NCI-H345 (cell line): ENCODE measurements at regions not wholly inside any gene's neighbourhood (a gene's known extent, or its start where the extent isn't known, plus 50 kb on each side); places are given as distances from the start of the nearest gene placed in this dataset.

Experiments
- DNase-seq: peaks from one replicate; lab custom pipeline; 2025; lab: John Stamatoyannopoulos, UW

DNA sequence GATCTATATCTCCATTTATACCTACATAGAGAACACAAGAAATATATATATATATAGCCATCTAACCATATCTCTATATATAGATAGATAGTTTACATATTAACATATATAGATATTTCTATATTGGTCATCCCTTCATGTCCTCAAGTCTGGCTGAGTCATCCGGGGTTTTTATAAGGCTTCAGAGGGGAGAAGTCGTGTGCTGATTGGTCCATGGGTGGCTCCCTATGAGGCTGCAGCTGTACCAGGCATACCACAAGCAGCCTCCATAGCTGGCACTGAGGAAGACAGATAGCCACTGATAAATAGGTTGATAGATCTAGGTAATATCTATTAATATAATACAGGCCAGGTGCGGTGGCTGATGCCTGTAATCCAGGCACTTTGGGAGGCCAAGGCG lies 618.3 kb upstream of the SETBP1 start:
- no peak for DNase-seq

DNA sequence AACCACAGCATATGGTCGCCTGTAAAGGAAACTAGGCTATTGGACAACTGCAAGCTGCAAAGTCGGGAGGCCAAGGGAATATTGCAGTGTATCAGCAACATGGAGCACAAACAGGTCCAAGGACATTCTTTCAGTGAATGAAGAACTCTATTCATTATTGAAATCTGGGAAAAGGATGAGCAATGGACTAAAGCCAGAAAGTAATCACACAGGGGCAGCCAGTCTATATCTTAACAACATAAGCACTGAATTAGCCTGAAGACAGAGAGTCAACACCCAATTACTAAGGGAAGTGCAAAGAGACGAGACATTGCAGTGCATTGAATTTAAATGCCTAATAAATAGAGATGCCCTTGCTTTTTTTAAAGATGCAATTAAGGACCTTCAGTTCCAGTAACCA lies 615.5 kb upstream of the SETBP1 start:
- no peak for DNase-seq

DNA sequence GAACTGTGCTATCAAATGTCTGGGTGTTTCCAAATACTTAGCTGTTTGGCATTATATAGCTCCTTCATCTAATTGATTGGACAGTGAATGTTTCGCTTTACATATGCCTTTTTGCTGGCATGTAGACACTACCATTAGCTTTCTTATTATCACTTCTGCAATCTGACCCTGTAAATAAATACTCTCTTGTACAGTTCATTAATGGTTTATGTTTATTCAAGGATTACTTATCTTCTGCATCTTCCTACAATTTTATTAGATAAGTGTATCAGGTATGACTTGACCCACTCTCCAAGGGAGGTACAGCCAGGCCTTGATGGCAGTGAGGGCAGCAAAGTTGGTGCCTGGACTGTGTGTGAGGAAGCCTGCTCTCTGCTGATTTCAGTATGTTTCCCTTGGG lies 614.1 kb upstream of the SETBP1 start:
- no peak for DNase-seq

GRCh38 chr18:44067186-44067585 lies 613.5 kb upstream of the SETBP1 start:
- DNase-seq, result peak; percentile 6

- no peak for DNase-seq
Measured at GRCh38 chr18:44075038-44075437, 605.6 kb upstream of the SETBP1 start.

DNA sequence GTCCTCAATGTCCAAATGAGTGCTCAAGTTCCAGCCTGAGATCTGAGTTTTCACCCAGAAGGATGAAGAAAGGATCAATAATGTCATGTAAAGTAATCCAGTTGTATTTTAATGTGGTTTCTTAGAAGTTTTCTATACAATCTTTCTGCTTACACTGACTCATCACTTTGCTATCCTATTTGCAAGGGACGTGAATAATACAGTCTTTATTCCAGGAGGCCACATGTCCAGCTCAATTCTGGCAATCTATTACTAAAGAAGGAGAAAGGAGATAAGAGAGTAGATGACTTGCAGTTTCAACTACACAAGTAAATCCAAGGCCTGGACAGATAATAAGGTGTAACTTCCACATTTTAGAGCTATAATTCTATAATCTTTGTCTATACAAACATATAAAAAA lies 601.1 kb upstream of the SETBP1 start:
- no peak for DNase-seq

DNA sequence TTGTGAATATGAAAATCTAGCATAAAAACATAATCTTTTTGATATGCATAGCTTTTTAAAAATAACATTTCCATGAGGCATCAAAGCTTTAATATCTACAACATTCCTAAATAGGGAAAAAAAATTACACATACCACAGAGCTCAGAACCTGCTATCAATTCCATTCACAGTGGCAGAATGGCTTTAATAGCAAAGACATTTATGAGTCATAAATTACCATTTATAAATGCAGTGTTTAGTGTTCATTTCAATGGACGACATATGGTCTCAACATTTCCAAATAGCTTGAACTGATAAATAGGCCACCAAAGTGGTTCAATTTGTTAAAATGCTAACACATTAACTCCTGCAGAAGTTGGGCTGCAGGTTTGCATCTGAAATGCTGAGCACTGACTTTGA lies 600.6 kb upstream of the SETBP1 start:
- no peak for DNase-seq

GRCh38 chr18:44089732-44090131 lies 591.0 kb upstream of the SETBP1 start:
- DNase-seq, result no peak

DNA sequence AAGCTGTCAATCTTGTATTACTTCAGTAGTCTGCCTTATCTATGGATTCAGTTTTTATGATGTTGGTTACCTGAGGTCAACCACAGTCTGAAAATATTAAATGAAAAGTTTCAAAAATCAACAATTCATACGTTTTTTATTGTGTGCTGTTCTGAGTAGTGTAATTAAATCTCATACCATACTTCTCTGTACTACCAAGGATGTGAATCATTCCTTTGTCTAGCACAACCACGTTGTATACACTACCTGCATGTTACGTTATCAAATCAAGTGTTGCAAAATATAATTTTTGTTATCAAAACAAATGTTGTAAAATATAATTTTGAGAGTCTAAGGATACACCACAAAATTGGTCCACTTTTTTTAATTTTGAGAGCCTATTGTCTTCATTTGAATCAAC lies 590.2 kb upstream of the SETBP1 start:
- DNase-seq, result no peak

GRCh38 chr18:44093253-44093652 lies 587.4 kb upstream of the SETBP1 start:
- no peak for DNase-seq

- no peak for DNase-seq
Measured at GRCh38 chr18:44096016-44096415, 584.7 kb upstream of the SETBP1 start.

DNA sequence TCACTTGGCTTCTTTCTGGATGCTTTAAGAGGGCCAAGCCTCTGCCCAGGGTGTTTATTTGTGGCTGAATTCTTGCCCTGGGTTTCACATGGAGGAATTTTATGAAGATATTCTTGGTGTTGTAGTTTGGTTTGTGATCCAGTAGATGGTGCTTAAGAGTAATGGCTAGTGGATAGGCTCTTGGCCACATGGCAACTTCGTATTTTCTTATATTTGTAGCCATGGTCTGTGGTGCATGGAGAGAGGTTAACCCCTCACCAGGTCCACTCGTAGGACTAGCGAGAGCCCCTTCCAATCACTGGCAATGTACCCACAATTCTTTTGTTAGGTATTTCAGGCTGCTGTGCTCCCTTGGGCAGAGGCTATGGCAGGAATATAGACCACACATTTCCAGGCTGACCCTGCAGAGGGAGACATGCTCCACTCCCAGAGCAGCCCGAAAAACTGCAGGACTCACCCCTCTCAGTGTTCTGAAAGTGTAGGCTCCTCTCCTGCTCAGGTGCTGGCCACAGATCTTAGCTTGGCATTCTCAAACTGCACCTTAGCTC lies 582.1 kb upstream of the SETBP1 start:
- DNase-seq, result no peak

GRCh38 chr18:44107187-44107586 lies 573.5 kb upstream of the SETBP1 start:
- no peak for DNase-seq

GRCh38 chr18:44111337-44111736 lies 569.4 kb upstream of the SETBP1 start:
- DNase-seq, result no peak

GRCh38 chr18:44117821-44118220 lies 562.9 kb upstream of the SETBP1 start:
- DNase-seq, result no peak

- no peak for DNase-seq
Measured at GRCh38 chr18:44119607-44120006, 561.1 kb upstream of the SETBP1 start.

GRCh38 chr18:44123743-44124142 lies 556.9 kb upstream of the SETBP1 start:
- no peak for DNase-seq

DNA sequence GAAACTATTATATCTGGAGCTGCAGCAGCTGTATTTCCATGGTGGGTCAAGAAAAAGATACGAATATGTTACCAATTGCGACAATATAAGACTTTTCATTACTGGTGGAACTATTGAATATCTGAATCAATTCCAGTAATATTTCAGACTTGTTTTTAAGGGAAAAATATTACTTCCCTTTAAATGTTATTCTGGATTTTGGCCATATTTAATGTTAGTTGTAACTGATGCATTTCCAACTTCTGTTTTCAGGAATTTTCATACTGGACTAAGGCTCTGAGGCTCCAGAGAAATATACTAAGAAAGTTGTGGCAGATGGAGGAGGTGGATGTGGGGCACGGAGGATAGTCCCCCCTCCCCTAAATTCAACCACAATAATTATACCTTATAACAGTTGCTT lies 555.2 kb upstream of the SETBP1 start:
- no peak for DNase-seq

DNA sequence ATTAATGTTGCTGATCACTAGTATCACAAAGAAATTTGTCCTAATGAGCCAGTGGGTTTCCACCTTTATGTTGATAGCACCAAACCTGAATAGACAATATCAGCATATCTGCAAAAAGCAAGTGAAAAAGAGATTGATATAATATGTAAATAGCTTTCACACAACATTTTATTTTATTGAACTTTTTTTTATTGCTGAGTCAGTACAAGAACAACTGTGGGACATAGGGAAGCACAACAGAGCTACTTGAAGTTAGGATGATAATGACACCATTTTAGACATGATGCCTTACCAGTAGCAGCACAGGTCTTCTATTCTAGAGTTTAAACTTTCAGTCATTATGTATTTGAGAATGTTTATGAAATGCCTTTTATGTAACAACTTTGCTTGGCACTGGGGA lies 554.1 kb upstream of the SETBP1 start:
- no peak for DNase-seq

GRCh38 chr18:44128365-44128764 lies 552.3 kb upstream of the SETBP1 start:
- no peak for DNase-seq

GRCh38 chr18:44130376-44130942 lies 550.2 kb upstream of the SETBP1 start:
- DNase-seq, result peak; percentile 32

DNA sequence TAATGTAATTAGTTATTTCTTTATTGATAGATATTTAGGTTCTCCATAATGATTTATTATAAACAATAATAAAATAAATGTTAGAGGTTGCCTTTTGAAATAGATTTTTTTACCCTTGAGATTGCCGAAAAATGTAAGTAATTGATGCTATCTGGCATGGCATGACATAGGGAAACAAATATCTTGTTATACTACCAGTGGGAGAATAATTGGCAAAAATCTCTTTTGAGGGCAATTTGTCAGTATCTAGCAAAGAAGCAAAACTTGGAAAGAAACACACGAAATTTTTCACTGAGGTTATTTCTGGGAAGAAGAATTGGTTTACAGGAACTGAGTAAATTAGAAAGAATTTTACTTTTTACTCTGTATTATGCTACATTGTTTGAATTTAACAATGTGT lies 547.2 kb upstream of the SETBP1 start:
- no peak for DNase-seq

DNA sequence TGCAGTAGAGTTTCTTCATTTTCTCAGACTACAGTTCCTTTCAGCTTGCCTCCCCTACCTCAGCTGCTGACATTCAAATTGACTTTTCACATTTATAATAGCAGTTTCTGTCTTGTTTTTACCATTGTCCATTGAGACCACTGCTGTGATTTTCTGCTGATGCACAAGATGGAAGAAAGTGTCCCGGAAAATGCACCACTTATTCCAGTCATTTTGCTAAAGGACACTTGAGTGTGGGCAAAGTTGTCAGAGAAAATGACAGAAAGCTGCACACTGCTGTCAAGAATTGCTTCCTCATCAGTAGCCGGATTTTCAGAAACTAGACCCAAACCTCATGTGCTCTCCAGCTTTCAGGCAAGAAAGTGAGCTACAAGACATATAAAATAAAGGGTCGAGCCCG lies 546.2 kb upstream of the SETBP1 start:
- no peak for DNase-seq

DNA sequence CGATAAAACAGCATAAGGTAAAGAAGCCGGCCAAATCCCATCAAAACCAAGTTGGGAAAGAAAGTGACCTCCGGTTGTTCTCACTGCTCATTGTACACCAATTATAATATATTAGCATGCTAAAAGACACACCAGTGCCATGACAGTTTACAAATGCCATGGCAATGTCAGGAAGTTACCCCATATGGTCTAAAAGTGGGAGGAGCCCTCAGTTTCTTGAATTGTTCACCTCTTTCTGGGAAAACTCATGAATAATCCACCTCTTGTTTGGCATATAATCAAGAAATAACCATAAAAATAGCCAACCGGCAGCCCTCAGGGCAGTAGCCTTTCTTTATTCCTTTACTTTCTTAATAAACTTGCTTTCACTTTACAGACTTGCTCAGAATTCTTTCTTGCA lies 544.9 kb upstream of the SETBP1 start:
- no peak for DNase-seq

DNA sequence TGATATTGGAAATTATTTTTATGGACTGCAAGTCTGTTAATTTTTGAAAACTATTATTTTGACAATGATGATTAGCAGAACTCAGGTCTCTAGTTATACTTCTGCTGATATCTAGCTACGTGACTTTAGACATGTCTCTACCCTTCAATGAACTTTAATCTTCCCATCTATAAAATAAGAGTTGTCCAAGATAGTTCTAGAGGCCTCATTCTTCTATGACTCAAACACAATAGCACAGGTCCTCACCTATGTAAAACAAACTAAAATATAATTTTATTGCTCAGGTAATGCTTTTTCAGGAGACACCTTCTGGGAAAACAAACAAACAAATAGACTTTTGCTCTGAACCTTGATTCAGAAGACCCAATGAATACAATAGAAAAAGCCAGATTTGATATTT lies 544.4 kb upstream of the SETBP1 start:
- DNase-seq, result no peak
